ENCODE measurements at regions not wholly inside any gene's neighbourhood (a gene's known extent, or its start where the extent isn't known, plus 50 kb on each side); places are given as distances from the start of the nearest gene placed in this dataset.
"Not testable (repeated sequence)": the region's sequence is repeated elsewhere in the genome, so short reads cannot be mapped to it uniquely, and the experiment has no call there.

- DNase-seq, result no peak
These were observed 201.0 kb downstream of the OSTF1 start for GRCh38 chr9:75289332-75289731.

GRCh38 chr9:75299324-75299723 is 211.0 kb downstream of the OSTF1 start:
- DNase-seq, result no peak

- no peak for DNase-seq
These were observed 245.3 kb downstream of the OSTF1 start for GRCh38 chr9:75333624-75334023.

- DNase-seq, result no peak
These were observed 270.5 kb downstream of the OSTF1 start for GRCh38 chr9:75358846-75359245.

- no peak for DNase-seq
These were observed 271.3 kb downstream of the OSTF1 start for GRCh38 chr9:75359638-75360037.

- no peak for DNase-seq
These were observed 271.9 kb downstream of the OSTF1 start for GRCh38 chr9:75360252-75360651.

- DNase-seq, result not testable (repeated sequence)
These were observed 274.1 kb downstream of the OSTF1 start for GRCh38 chr9:75362446-75362845.

- DNase-seq, result no peak
These were observed 276.9 kb downstream of the OSTF1 start for GRCh38 chr9:75365196-75365595.

GRCh38 chr9:75369989-75370388 is 281.7 kb downstream of the OSTF1 start:
- no peak for DNase-seq

GRCh38 chr9:75372499-75373268 is 284.4 kb downstream of the OSTF1 start:
- no peak for DNase-seq

- DNase-seq, result no peak
These were observed 288.5 kb downstream of the OSTF1 start for GRCh38 chr9:75376680-75377254.

- DNase-seq, result no peak
These were observed 289.7 kb downstream of the OSTF1 start for GRCh38 chr9:75378036-75378435.

GRCh38 chr9:75378926-75379325 is 290.6 kb downstream of the OSTF1 start:
- DNase-seq, result no peak

- no peak for DNase-seq
These were observed 293.8 kb downstream of the OSTF1 start for GRCh38 chr9:75382126-75382525.

- DNase-seq, result not testable (repeated sequence)
These were observed 295.2 kb downstream of the OSTF1 start for GRCh38 chr9:75383420-75384034.

GRCh38 chr9:75385236-75385635 is 296.9 kb downstream of the OSTF1 start:
- no peak for DNase-seq

GRCh38 chr9:75389101-75389500 is 300.8 kb downstream of the OSTF1 start:
- DNase-seq, result no peak

- DNase-seq, result no peak
These were observed 302.6 kb downstream of the OSTF1 start for GRCh38 chr9:75390951-75391350.

- no peak for DNase-seq
These were observed 303.2 kb downstream of the OSTF1 start for GRCh38 chr9:75391497-75391896.

- DNase-seq, result no peak
These were observed 307.0 kb downstream of the OSTF1 start for GRCh38 chr9:75395336-75395735.

- no peak for DNase-seq
These were observed 309.5 kb downstream of the OSTF1 start for GRCh38 chr9:75397836-75398235.

- DNase-seq, result no peak
These were observed 320.1 kb downstream of the OSTF1 start for GRCh38 chr9:75408391-75408790.

GRCh38 chr9:75410405-75410804 is 322.1 kb downstream of the OSTF1 start:
- DNase-seq, result no peak
